A549 (cell line): ENCODE measurements at regions not wholly inside any gene's neighbourhood (a gene's known extent, or its start where the extent isn't known, plus 50 kb on each side); places are given as distances from the start of the nearest gene placed in this dataset.

Source experiments
- ATAC-seq, 2 experiments: fragments of 200-7000 bp in 1 of 2; fragments of >200 bp in 1 of 2; cut with Nextera tagmentation in 1 of 2; cut with Tn5 transposase in 1 of 2; 3 replicates each; pipeline versions ENCODE4 v1.8.0 to v1.9.1; 2018 to 2020; ENCODE audit warnings: mild to moderate bottlenecking in 1 of 2, moderate library complexity in 1 of 2
- CTCF ChIA-PET: fragments of 300-600 bp; sonication (Branson Sonifier 250); formaldehyde crosslinking; extraction: SDS; loops from one replicate; lab custom pipeline; 2021; ENCODE audit warnings: antibody characterized with exemption, inconsistent platforms; lab: Yijun Ruan, JAX
- POLR2A ChIA-PET: fragments of 350-600 bp; formaldehyde crosslinking; extraction: SDS; loops from one replicate; lab custom pipeline; 2021; ENCODE audit warnings: antibody characterized with exemption, inconsistent platforms; lab: Yijun Ruan, JAX
- DNase-seq, 2 experiments: peaks; one replicate each; pipeline versions ENCODE4 v3.0.0 to v3.0.0-alpha.2; 2011 to 2016; ENCODE audit warnings: low read depth in 1 of 2, low spot score in 1 of 2
- FAIRE-seq: peaks from 2 replicates; lab custom pipeline; 2011; peaks lifted over from hg19 to GRCh38; lab: Jason Lieb, UNC
- H3K27ac ChIP-seq, 2 experiments: fragments of >200 bp; sonication (Bioruptor Twin); formaldehyde crosslinking; 3 replicates each; pipeline ENCODE4 v1.5.1; 2016 to 2017
- H3K4me1 ChIP-seq: fragments of >200 bp; sonication (Bioruptor Twin); formaldehyde crosslinking; 3 replicates; pipeline ENCODE4 v1.6.1; 2016
- H3K4me2 ChIP-seq: fragments of >200 bp; sonication (Bioruptor Twin); formaldehyde crosslinking; 3 replicates; pipeline ENCODE4 v1.6.1; 2016
- H3K4me3 ChIP-seq: fragments of >200 bp; sonication (Bioruptor Twin); formaldehyde crosslinking; 3 replicates; pipeline ENCODE4 v1.5.1; 2016
- H3K9me3 ChIP-seq: fragments of >200 bp; sonication (Bioruptor Twin); formaldehyde crosslinking; 3 replicates; pipeline ENCODE4 v1.6.1; 2016
- CBX2 ChIP-seq: fragments of 200-600 bp; sonication (generic); IDR thresholded peaks from 2 replicates; pipeline ENCODE4 v1.6.1; 2016; ENCODE audit warnings: low read depth, mild to moderate bottlenecking, borderline replicate concordance
- CBX8 ChIP-seq: fragments of 200-600 bp; sonication (generic); IDR thresholded peaks from 2 replicates; pipeline ENCODE4 v1.6.1; 2016
- CEBPB ChIP-seq, 2 experiments: fragments of >200 bp in 1 of 2; sonication (Bioruptor Twin) in 1 of 2; formaldehyde crosslinking in 1 of 2; IDR thresholded peaks; 2 replicates each; pipeline ENCODE4 v1.6.1; 2012 to 2016
- CTCF ChIP-seq: fragments of >200 bp; sonication (Bioruptor Twin); formaldehyde crosslinking; IDR thresholded peaks from 3 replicates; pipeline ENCODE4 v1.5.1; 2016
- EHMT2 ChIP-seq: fragments of 200-600 bp; sonication (generic); IDR thresholded peaks from 2 replicates; pipeline ENCODE4 v1.6.1; 2016; ENCODE audit warnings: antibody characterized with exemption, low read depth, mild to moderate bottlenecking, moderate library complexity
- ESRRA ChIP-seq: fragments of 150-350 bp; IDR thresholded peaks from 2 replicates; pipeline ENCODE4 v1.6.1; 2014; ENCODE audit warnings: mild to moderate bottlenecking, low read length, borderline replicate concordance
- FOSL2 ChIP-seq, 2 experiments: fragments of 450-650 bp in 1 of 2; fragments of >200 bp in 1 of 2; sonication (Bioruptor Twin) in 1 of 2; formaldehyde crosslinking; IDR thresholded peaks; 2 replicates each; pipeline versions ENCODE4 v1.5.0 to v1.6.1; 2016 to 2020; ENCODE audit warnings: mild to moderate bottlenecking in 1 of 2, moderate library complexity in 1 of 2
- GATA3 ChIP-seq: IDR thresholded peaks from 2 replicates; pipeline ENCODE4 v1.6.1; 2012; ENCODE audit warnings: borderline replicate concordance
- HMGXB4 ChIP-seq: fragments of 250-450 bp; sonication (Bioruptor Pico); IDR thresholded peaks from 2 replicates; pipeline ENCODE4 v1.5.0; 2021; ENCODE audit warnings: mild to moderate bottlenecking, moderate library complexity, borderline replicate concordance
- JUN ChIP-seq, 2 experiments: fragments of >200 bp; sonication (Bioruptor Twin); formaldehyde crosslinking; IDR thresholded peaks; 2 replicates in 1 of 2; 3 replicates in 1 of 2; pipeline ENCODE4 v1.6.1; 2016 to 2017
- JUNB ChIP-seq: fragments of >200 bp; sonication (Bioruptor Twin); formaldehyde crosslinking; IDR thresholded peaks from 2 replicates; pipeline ENCODE4 v1.6.1; 2016
- KDM1A ChIP-seq: fragments of 200-600 bp; sonication (generic); IDR thresholded peaks from 2 replicates; pipeline ENCODE4 v1.6.1; 2016; ENCODE audit warnings: low read depth, mild to moderate bottlenecking
- KDM5A ChIP-seq: fragments of 200-600 bp; sonication (generic); IDR thresholded peaks from 2 replicates; pipeline ENCODE4 v1.6.1; 2016; ENCODE audit warnings: antibody characterized with exemption, mild to moderate bottlenecking
- MAX ChIP-seq: IDR thresholded peaks from 2 replicates; pipeline ENCODE4 v1.6.1; 2012
- MAZ ChIP-seq: fragments of 150-350 bp; IDR thresholded peaks from 2 replicates; pipeline ENCODE4 v1.6.1; 2014; ENCODE audit warnings: antibody characterized with exemption, low read depth, low read length, borderline replicate concordance
- NPAS2 ChIP-seq: fragments of 250-450 bp; sonication (Bioruptor Pico); IDR thresholded peaks from 2 replicates; pipeline ENCODE4 v1.8.0; 2022; ENCODE audit warnings: mild to moderate bottlenecking, moderate library complexity, borderline replicate concordance
- RAD21 ChIP-seq, 2 experiments: fragments of >200 bp in 1 of 2; sonication (Bioruptor Twin) in 1 of 2; formaldehyde crosslinking in 1 of 2; IDR thresholded peaks in 1 of 2; conservative IDR thresholded peaks in 1 of 2; 2 replicates in 1 of 2; 3 replicates in 1 of 2; pipeline ENCODE4 v1.6.1; 2012 to 2018; ENCODE audit warnings: inconsistent platforms in 1 of 2
- RNF2 ChIP-seq: fragments of 200-600 bp; sonication (generic); IDR thresholded peaks from 2 replicates; pipeline ENCODE4 v1.6.1; 2016; ENCODE audit warnings: low read depth, mild to moderate bottlenecking, antibody characterized with exemption, moderate library complexity, borderline replicate concordance
- SMC3 ChIP-seq: fragments of >200 bp; sonication (Bioruptor Twin); formaldehyde crosslinking; IDR thresholded peaks from 3 replicates; pipeline ENCODE4 v1.6.1; 2018; ENCODE audit warnings: inconsistent platforms
- TFCP2L1 ChIP-seq: fragments of 250-450 bp; sonication (Bioruptor Pico); IDR thresholded peaks from 2 replicates; pipeline ENCODE4 v1.5.0; 2021; ENCODE audit warnings: mild to moderate bottlenecking
- TP53 ChIP-seq: fragments of 250-450 bp; sonication (Bioruptor Pico); IDR thresholded peaks from 2 replicates; pipeline ENCODE4 v1.5.0; 2021; ENCODE audit warnings: mild to moderate bottlenecking, moderate library complexity
- ZC3H11A ChIP-seq: fragments of 450-650 bp; IDR thresholded peaks from 2 replicates; pipeline ENCODE4 v1.6.1; 2014; ENCODE audit warnings: antibody characterized with exemption, mild to moderate bottlenecking
- ZFP36 ChIP-seq: fragments of 450-650 bp; IDR thresholded peaks from 2 replicates; pipeline ENCODE4 v1.6.1; 2014; ENCODE audit warnings: borderline replicate concordance; ENCODE audit not compliant: partially characterized antibody
- WGBS: methylation state at CpG from one replicate; pipeline ENCODE4 v1.1.6; 2017; ENCODE audit errors: missing lambda C conversion rate; 5-methylcytosine and 5-hydroxymethylcytosine counted together
- TF ChIP-seq, protein P1 (sequence below): IDR thresholded peaks from 2 replicates; pipeline ENCODE4 v1.6.1; 2012

DNA sequence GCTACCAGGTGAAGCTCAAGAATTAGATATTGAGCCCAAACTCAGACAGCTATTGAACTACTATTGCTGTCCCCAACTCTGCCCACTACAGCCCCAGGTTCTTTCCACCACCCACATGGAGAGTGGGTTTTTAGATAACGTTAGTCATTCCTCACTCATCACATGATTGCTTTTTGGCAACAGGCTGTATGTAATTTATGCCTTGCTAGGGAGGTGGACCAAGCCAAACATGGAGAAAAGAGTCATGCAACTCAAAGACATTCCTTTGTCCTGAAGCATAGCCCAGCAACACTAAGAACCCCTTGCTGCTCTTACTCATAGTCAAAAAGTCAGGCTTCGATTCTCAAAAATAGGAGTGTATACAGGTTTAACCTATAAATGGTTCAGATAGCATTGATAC lies 275.9 kb upstream of the VCX3A start:
- DNase-seq (no peak), FAIRE-seq (no peak), ATAC-seq (no peak)
- ChIA-PET CTCF (no interaction called here), POLR2A (no interaction called here)
- no peak overlapping the region for H3K4me2 ChIP-seq
- 3% methylated on average over 2 of the region's 2 CpGs for WGBS
- TF ChIP-seq EHMT2: no peak
- no peak for TF ChIP-seq CTCF
- TF ChIP-seq CBX2: no peak
- no peak for TF ChIP-seq JUN (IDR thresholded peaks at IDR 0.05)
- no peak for TF ChIP-seq GATA3
- TF ChIP-seq MAZ: no peak
- TF ChIP-seq JUNB: no peak
- no peak overlapping the region for H3K4me3 ChIP-seq
- H3K4me1 ChIP-seq: no peaks in the 10 kb centered on the region
- H3K9me3 ChIP-seq: no peaks in the 10 kb centered on the region
- no peak overlapping the region for H3K27ac ChIP-seq

DNA sequence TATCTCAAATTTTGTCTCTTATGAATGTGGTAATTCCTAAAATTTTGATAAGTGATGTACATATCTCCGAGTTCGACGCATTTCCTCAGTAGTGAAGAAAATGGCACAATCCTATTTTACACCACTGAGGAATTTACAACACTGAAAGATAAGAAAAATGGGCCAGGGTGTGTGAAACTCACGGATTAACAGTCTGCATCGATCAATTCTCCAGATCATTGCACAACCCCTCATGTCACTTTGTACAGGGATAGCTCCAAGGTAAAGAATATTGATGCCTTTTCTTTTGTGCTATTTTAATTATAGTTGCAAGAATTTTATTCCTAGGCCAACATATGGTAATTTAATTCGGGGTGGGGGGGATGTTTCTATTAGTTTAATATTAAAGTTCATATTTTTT lies 268.7 kb upstream of the VCX3A start:
- POLR2A ChIA-PET: no interaction called here
- FAIRE-seq: no peak

GRCh38 chrX:6793000-6793399 lies 258.1 kb upstream of the VCX3A start:
- no peaks in the 10 kb centered on the region for H3K4me1 ChIP-seq
- no peak overlapping the region for H3K4me3 ChIP-seq
- no peak for FAIRE-seq
- ATAC-seq: no peak
- H3K27ac ChIP-seq: no peak overlapping the region
- H3K9me3 ChIP-seq: no peaks in the 10 kb centered on the region
- H3K4me2 ChIP-seq: no peak overlapping the region
- DNase-seq: no peak
- WGBS: 11% methylated on average over 5 of the region's 5 CpGs
- ChIA-PET CTCF (no interaction called here), POLR2A (no interaction called here)
- no peak for TF ChIP-seq ESRRA
- TF ChIP-seq, protein P1, sequence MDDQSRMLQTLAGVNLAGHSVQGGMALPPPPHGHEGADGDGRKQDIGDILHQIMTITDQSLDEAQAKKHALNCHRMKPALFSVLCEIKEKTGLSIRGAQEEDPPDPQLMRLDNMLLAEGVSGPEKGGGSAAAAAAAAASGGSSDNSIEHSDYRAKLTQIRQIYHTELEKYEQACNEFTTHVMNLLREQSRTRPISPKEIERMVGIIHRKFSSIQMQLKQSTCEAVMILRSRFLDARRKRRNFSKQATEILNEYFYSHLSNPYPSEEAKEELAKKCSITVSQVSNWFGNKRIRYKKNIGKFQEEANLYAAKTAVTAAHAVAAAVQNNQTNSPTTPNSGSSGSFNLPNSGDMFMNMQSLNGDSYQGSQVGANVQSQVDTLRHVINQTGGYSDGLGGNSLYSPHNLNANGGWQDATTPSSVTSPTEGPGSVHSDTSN: no peak

More for the DNA sequence above, 268.7 kb upstream of the VCX3A start:
- no peaks in the 10 kb centered on the region for H3K9me3 ChIP-seq
- no peaks in the 10 kb centered on the region for H3K4me1 ChIP-seq
- TF ChIP-seq HMGXB4 (CRISPR knock-in tag): no peak
- TF ChIP-seq KDM1A: no peak
- TF ChIP-seq ZC3H11A: no peak
- ATAC-seq: no peak
- no peak overlapping the region for H3K4me2 ChIP-seq
- CTCF ChIA-PET: no interaction called here
- H3K4me3 ChIP-seq: no peak overlapping the region
- WGBS: 10% methylated on average over 6 of the region's 6 CpGs
- H3K27ac ChIP-seq: no peak overlapping the region
- DNase-seq: no peak

DNA sequence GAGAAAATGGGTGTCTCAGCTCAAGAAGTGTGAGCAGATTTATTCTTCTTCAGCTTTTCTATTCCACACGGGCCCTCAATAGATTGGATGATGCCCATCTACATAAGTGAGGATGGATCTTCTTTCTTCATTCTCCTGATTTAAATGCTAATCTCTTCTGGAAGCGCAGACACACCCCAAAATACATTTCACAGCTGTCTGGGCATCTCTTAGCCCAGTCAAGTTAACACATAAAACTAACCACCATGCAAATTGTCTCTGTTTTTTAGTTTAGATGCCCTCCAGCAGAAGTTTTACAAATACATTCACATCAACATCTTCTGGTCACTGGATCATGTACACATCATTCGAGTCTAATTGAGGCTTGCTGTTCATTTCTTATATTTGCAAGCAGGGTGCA lies 249.0 kb upstream of the VCX3A start:
- ChIA-PET CTCF (no interaction called here), POLR2A (no interaction called here)
- DNase-seq (no peak), ATAC-seq (no peak), FAIRE-seq (no peak)
- no peak overlapping the region for H3K27ac ChIP-seq
- no peaks in the 10 kb centered on the region for H3K4me1 ChIP-seq
- no peaks in the 10 kb centered on the region for H3K9me3 ChIP-seq
- H3K4me2 ChIP-seq: no peak overlapping the region
- WGBS: 6% methylated on average over 3 of the region's 3 CpGs
- no peak overlapping the region for H3K4me3 ChIP-seq
- no peak for TF ChIP-seq MAX
- no peak for TF ChIP-seq ZC3H11A
- no peak for TF ChIP-seq MAZ
- no peak for TF ChIP-seq CBX8
- no peak for TF ChIP-seq FOSL2 (IDR thresholded peaks at IDR 0.05)
- TF ChIP-seq FOSL2 (CRISPR knock-in tag; IDR thresholded peaks at IDR 0.05): no peak
- TF ChIP-seq CEBPB (IDR thresholded peaks at IDR 0.05): no peak
- no peak for TF ChIP-seq CBX2
- TF ChIP-seq JUNB: no peak
- TF ChIP-seq GATA3: no peak
- TF ChIP-seq RNF2: no peak
- TF ChIP-seq RAD21 (conservative IDR thresholded peaks at IDR 0.05 in 1 of 2, IDR thresholded peaks at IDR 0.05 in 1 of 2): no peak
- TF ChIP-seq TP53 (CRISPR knock-in tag): no peak
- no peak for TF ChIP-seq ZFP36
- TF ChIP-seq NPAS2 (CRISPR knock-in tag): no peak
- TF ChIP-seq TFCP2L1 (CRISPR knock-in tag): no peak
- TF ChIP-seq SMC3: no peak
- no peak for TF ChIP-seq KDM5A
